Stimulated activated naive CD8-positive, alpha-beta T cell treated with anti-CD3 and anti-CD28 coated beads, Interleukin-15, Interleukin-2, amounts not matched to agents 100 U/mL and 50 U/mL, for 24 hours (primary cell): ENCODE measurements at regions not wholly inside any gene's neighbourhood (a gene's known extent, or its start where the extent isn't known, plus 50 kb on each side); places are given as distances from the start of the nearest gene placed in this dataset.
"Not testable (repeated sequence)": the region's sequence is repeated elsewhere in the genome, so short reads cannot be mapped to it uniquely, and the experiment has no call there.

Source experiments
- ATAC-seq: fragments of 150-1000 bp; cut with Tn5 transposase; one replicate; pipeline ENCODE4 v1.10.0; 2021
- DNase-seq: peaks from one replicate; pipeline ENCODE4 v3.0.0; 2021

- no peak for DNase-seq
- ATAC-seq = no peak
Measured at GRCh38 chrX:139199933-139200332, 330.6 kb upstream of the F9 start.

GRCh38 chrX:139198936-139199335, 331.6 kb upstream of the F9 start:
- ATAC-seq (no peak), DNase-seq (no peak)

- DNase-seq (no peak), ATAC-seq (no peak)
Measured at GRCh38 chrX:139196890-139197289, 333.6 kb upstream of the F9 start.

- no peak for ATAC-seq
- DNase-seq = peak; percentile 3
Measured at GRCh38 chrX:139194571-139195280, 335.8 kb upstream of the F9 start.

GRCh38 chrX:139192386-139192961, 338.1 kb upstream of the F9 start:
- ATAC-seq = no peak
- DNase-seq = no peak

- ATAC-seq = no peak
- no peak for DNase-seq
Measured at GRCh38 chrX:139191746-139192385, 338.7 kb upstream of the F9 start.

GRCh38 chrX:139191286-139191685, 339.3 kb upstream of the F9 start:
- no peak for DNase-seq

GRCh38 chrX:139187738-139188137, 342.8 kb upstream of the F9 start:
- DNase-seq = no peak
- no peak for ATAC-seq

More at GRCh38 chrX:139191286-139191685, 339.3 kb upstream of the F9 start:
- ATAC-seq = no peak

GRCh38 chrX:139186991-139187390, 343.5 kb upstream of the F9 start:
- DNase-seq = no peak
- ATAC-seq = no peak

- ATAC-seq (no peak), DNase-seq (no peak)
Measured at GRCh38 chrX:139179592-139179991, 350.9 kb upstream of the F9 start.

GRCh38 chrX:139178980-139179379, 351.6 kb upstream of the F9 start:
- no peak for DNase-seq
- no peak for ATAC-seq

- no peak for DNase-seq
Measured at GRCh38 chrX:139172731-139173130, 357.8 kb upstream of the F9 start.

GRCh38 chrX:139170526-139171173, 359.9 kb upstream of the F9 start:
- DNase-seq (no peak), ATAC-seq (no peak)

More at GRCh38 chrX:139172731-139173130, 357.8 kb upstream of the F9 start:
- no peak for ATAC-seq

- no peak for ATAC-seq
- DNase-seq = no peak
Measured at GRCh38 chrX:139167282-139167681, 363.3 kb upstream of the F9 start.

GRCh38 chrX:139158256-139158655, 372.3 kb upstream of the F9 start:
- no peak for DNase-seq
- ATAC-seq = no peak

GRCh38 chrX:139156356-139156755, 374.2 kb upstream of the F9 start:
- ATAC-seq = no peak

GRCh38 chrX:139146625-139147024, 383.9 kb upstream of the F9 start:
- not testable (repeated sequence) for ATAC-seq, DNase-seq

More at GRCh38 chrX:139156356-139156755, 374.2 kb upstream of the F9 start:
- DNase-seq = no peak

GRCh38 chrX:139141370-139141769, 389.2 kb upstream of the F9 start:
- DNase-seq (no peak), ATAC-seq (no peak)

GRCh38 chrX:139134316-139134715, 396.2 kb upstream of the F9 start:
- no peak for ATAC-seq

GRCh38 chrX:139126493-139126892, 404.0 kb upstream of the F9 start:
- DNase-seq (peak; percentile 3), ATAC-seq (no peak)

More at GRCh38 chrX:139134316-139134715, 396.2 kb upstream of the F9 start:
- DNase-seq = no peak

GRCh38 chrX:139125916-139126315, 404.6 kb upstream of the F9 start:
- DNase-seq (no peak), ATAC-seq (no peak)

GRCh38 chrX:139121616-139122286, 408.8 kb upstream of the F9 start:
- ATAC-seq (no peak), DNase-seq (no peak)
